NCI-H2196 (cell line): ENCODE measurements at regions not wholly inside any gene's neighbourhood (a gene's known extent, or its start where the extent isn't known, plus 50 kb on each side); places are given as distances from the start of the nearest gene placed in this dataset.
"Not testable (repeated sequence)": the region's sequence is repeated elsewhere in the genome, so short reads cannot be mapped to it uniquely, and the experiment has no call there.

Experiments used
- DNase-seq: peaks from one replicate; lab custom pipeline; 2025; ENCODE audit not compliant: unreplicated experiment; lab: John Stamatoyannopoulos, UW

- no peak for DNase-seq
These were observed 107.2 kb upstream of the LYZL2 start for GRCh38 chr10:30736685-30737232.

GRCh38 chr10:30734901-30735300, 105.3 kb upstream of the LYZL2 start:
- DNase-seq: no peak

GRCh38 chr10:30732671-30733070, 103.1 kb upstream of the LYZL2 start:
- DNase-seq: no peak

- DNase-seq: no peak
These were observed 102.4 kb upstream of the LYZL2 start for GRCh38 chr10:30731963-30732362.

GRCh38 chr10:30730306-30730705, 100.8 kb upstream of the LYZL2 start:
- no peak for DNase-seq

DNA sequence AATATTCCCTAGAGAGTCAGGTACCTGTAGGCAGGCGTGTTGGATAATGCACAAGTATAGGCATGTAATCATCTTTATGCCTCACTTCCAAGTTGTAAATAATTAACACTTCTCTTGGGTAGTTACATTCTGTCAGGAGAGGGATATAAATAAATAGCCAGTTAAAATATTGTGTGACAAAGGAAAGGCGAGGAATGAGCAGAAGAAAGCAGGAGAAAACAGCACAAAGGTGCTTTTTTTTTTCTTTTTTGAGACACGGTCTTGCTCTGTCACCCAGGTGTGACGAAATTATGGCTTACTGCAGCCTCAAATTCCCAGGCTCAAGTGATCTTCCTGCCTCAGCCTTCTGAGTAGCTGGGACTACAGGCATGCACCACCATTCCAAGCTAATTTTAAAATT, 99.2 kb upstream of the LYZL2 start:
- DNase-seq: no peak

GRCh38 chr10:30728127-30728526, 98.6 kb upstream of the LYZL2 start:
- DNase-seq: no peak

DNA sequence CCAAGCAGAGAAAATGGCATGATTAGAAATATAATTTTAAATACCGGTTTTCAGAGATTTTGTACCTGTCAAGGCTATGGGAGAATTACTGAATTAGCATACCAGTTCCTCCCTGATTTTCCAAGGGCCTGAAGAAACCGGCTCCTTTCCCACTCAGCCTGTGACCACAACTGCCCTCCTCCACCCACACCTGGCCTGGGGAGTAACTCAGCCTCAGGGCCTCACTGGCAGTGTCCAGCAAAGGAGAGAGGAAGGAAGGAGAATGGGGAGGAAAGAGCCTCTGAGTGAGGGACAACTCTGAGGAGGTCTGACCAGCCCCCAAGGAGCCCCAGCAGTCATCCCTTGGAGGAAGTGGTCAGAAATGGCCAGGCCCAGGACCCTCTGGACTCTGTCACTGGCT, 98.0 kb upstream of the LYZL2 start:
- no peak for DNase-seq

- peak; percentile 68 for DNase-seq
These were observed 97.3 kb upstream of the LYZL2 start for GRCh38 chr10:30726783-30727414.

- no peak for DNase-seq
These were observed 96.1 kb upstream of the LYZL2 start for GRCh38 chr10:30725661-30726060.

DNA sequence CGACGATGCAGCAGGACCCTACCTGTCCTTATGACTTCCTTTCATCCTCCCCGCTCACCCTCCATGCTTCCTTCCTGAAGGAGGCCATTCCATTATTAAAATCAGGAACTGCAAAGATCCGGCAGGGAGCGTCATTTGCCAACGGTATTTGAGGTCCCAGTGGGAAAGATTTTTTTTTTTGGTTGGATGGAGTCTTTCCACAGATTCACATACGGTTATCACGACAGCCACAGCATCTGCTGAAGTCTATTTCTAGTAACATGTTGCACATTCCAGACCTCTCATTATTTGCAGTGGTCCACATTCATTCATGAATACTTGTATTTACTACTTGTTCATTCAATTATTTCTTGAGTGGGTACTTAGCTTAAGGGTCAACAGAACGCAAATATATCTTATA, 94.7 kb upstream of the LYZL2 start:
- no peak for DNase-seq

DNA sequence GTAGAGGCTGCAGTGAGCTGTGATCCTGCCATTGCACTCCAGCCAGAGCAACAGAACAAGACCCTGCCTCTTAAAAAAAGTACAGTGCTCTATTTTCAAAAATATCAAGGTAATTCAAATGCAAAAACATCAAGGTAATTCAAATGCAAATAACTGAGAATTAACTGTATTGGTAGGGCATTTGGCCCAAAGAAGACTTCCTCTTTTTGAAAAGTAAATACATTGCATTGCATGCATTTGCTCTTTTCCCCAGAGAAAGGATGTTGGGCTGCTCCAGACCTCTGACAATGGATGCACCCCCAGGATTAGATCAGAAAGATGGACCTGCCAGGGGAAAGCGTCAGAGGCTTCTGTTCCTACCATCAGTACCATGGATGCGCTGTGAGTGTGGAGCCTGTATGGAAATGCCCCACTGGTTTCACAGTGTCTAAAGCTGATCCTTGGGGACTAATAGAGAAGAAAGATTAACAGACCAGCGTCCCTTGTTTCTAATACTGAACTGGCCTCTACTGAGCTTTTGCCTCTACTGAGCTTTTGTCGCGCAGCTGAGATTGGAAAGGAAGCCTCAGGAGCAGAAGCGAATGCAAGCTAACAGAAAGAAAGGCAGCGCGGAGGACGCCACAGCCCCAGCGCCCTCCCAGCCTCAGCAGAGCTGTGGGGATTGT, 93.5 kb upstream of the LYZL2 start:
- DNase-seq: no peak

DNA sequence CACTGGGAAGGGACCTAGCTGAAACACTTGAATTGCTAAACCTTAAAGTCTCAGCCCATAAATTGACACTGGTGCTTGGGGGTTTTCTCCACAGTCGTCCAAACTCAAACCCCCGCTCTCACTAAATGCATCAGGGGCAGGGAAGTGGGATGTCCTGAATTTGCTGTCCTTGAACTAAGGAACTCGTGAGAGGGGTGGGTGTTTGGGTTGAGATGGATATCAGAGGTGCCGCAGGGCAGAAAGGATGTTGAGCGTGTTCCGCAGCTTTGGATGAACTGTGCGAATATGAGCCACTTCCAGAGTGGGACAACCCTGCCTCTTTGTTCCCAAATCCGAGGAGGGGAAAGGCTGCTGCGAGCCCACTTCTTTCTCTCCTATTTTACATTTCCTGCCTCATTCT, 90.3 kb upstream of the LYZL2 start:
- no peak for DNase-seq

GRCh38 chr10:30709700-30710358, 80.3 kb upstream of the LYZL2 start:
- DNase-seq: no peak

- no peak for DNase-seq
These were observed 79.7 kb upstream of the LYZL2 start for GRCh38 chr10:30709229-30709628.

GRCh38 chr10:30708234-30708633, 78.7 kb upstream of the LYZL2 start:
- DNase-seq: no peak

DNA sequence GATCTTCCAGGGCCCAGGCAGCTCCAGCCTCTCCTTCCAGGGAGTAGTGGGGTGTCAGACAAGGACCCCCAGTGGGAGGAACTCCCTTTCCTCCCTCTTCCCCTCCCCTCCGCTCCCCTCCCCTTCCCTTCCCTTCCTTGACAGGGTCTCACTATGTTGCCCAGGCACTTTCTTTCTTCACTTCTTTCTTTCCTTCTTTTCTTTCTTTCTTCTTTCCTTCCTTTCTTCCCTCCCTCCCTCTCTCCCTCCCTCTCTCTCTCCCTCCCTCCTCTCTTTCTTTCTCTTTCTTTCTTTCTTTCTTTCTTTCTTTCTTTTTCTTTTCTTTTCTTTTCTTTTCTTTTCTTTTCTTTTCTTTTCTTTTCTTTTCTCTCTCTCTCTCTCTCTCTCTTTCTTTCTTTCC, 76.6 kb upstream of the LYZL2 start:
- not testable (repeated sequence) for DNase-seq

- no peak for DNase-seq
These were observed 76.1 kb upstream of the LYZL2 start for GRCh38 chr10:30705625-30706149.

DNA sequence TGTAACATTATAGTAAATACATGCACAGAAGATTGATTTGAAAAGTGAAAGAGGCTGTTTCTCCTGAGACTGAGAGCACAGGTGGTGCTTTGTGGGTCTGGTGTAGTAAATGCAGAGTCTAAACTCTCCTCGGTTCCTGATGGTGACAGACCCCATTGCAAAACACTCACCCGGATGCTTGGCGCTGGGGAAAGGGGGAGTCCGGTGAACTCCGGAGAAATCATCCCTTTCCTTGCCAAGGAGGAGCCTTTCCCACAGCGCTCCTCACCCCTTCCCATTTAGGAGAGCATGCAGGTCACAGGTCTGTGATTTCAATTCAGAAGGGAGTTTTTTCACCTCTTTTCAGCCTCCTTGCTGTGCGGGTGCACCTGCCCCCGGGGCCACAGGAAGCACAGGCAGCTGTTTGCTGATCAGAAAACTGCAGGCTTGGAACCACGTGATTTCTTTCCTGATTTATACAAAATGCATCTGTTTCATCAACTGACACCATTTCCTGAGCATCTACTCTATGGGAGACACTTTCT, 75.6 kb upstream of the LYZL2 start:
- no peak for DNase-seq

GRCh38 chr10:30704601-30705100, 75.1 kb upstream of the LYZL2 start:
- not testable (repeated sequence) for DNase-seq

DNA sequence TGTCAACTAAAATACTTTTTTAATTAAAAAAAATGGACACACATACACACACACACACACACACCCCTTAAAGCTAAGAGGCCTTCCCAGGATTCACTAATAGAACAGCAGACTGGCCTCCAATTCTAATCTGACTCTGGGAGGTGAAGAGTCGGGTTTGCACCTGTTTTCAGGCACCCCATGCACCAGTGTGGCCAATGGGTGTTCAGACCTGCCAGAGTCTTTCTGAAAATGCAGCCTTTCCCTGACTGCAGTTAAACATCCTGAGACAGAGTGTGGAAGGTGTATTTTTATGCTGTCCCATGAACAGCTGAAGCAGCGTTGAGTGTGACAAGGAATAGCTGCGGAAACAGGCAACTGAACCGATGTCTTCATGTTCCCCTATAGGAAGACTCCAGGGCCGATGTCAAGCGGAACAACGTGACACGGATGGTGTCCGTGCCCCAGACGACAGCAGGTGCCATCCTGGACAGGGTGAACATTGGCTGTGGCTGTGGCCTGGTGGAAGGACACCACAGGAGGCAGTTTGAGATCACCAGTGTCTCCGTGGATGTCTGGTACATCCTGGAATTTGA, 74.6 kb upstream of the LYZL2 start:
- DNase-seq: no peak
